AG04449 (cell line): ENCODE measurements at regions not wholly inside any gene's neighbourhood (a gene's known extent, or its start where the extent isn't known, plus 50 kb on each side); places are given as distances from the start of the nearest gene placed in this dataset.

Source experiments
- CTCF ChIA-PET: fragments of 350-600 bp; formaldehyde crosslinking; extraction: SDS; loops from one replicate; lab custom pipeline; 2021; ENCODE audit warnings: antibody characterized with exemption; lab: Yijun Ruan, JAX
- POLR2A ChIA-PET: fragments of 400-600, 350-600 bp; formaldehyde crosslinking; extraction: SDS; loops from one replicate; lab custom pipeline; 2020; ENCODE audit warnings: antibody characterized with exemption, inconsistent platforms; lab: Yijun Ruan, JAX
- DNase-seq: peaks from one replicate; pipeline ENCODE4 v3.0.0-alpha.2; 2010; ENCODE audit warnings: low read depth, low spot score
- H3K4me3 ChIP-seq: 2 replicates; pipeline ENCODE4 v1.5.1; 2011; ENCODE audit warnings: low read depth, mild to moderate bottlenecking, control low read depth, low read length
- CTCF ChIP-seq: IDR thresholded peaks from one replicate; pipeline ENCODE4 v1.5.1; 2011; ENCODE audit warnings: mild to moderate bottlenecking, moderate library complexity, low read length, control low read depth, inconsistent platforms; ENCODE audit not compliant: insufficient read depth; ENCODE audit errors: missing control alignments

- no peak for DNase-seq
- POLR2A ChIA-PET: no interaction called here
- no peak for TF ChIP-seq CTCF
- H3K4me3 ChIP-seq: no peak overlapping the region
- CTCF ChIA-PET: no interaction called here
These were observed 210.4 kb upstream of the PRICKLE1 start for GRCh38 chr12:42799966-42800365.

- ChIA-PET CTCF (interaction anchor here (0.9 kb wide), 1 partner anchor 9 kb away, joined by 3 read pairs; no protein-coding TSS in a partner anchor), POLR2A (interaction anchor here (0.6 to 1.3 kb wide), 2 partner anchors 11 to 13 kb away, joined by 3 to 7 read pairs; no protein-coding TSS in a partner anchor)
- no peak for DNase-seq
- no peak for TF ChIP-seq CTCF
- H3K4me3 ChIP-seq: no peak overlapping the region
These were observed 209.4 kb upstream of the PRICKLE1 start for GRCh38 chr12:42798811-42799438.

GRCh38 chr12:42794806-42795205, 205.3 kb upstream of the PRICKLE1 start:
- no peak for TF ChIP-seq CTCF
- DNase-seq: no peak
- no peak overlapping the region for H3K4me3 ChIP-seq
- ChIA-PET CTCF (no interaction called here), POLR2A (interaction anchor here (1.0 kb wide), 1 partner anchor 15 kb away, joined by 3 read pairs; no protein-coding TSS in a partner anchor)

GRCh38 chr12:42793166-42793565, 203.6 kb upstream of the PRICKLE1 start:
- CTCF ChIA-PET: no interaction called here

GRCh38 chr12:42792265-42792664, 202.7 kb upstream of the PRICKLE1 start:
- DNase-seq: no peak
- ChIA-PET POLR2A (no interaction called here), CTCF (no interaction called here)
- no peak overlapping the region for H3K4me3 ChIP-seq
- TF ChIP-seq CTCF: no peak

More at GRCh38 chr12:42793166-42793565, 203.6 kb upstream of the PRICKLE1 start:
- TF ChIP-seq CTCF: no peak
- DNase-seq: no peak
- POLR2A ChIA-PET: no interaction called here
- H3K4me3 ChIP-seq: no peak overlapping the region

GRCh38 chr12:42791399-42791798, 201.9 kb upstream of the PRICKLE1 start:
- no peak overlapping the region for H3K4me3 ChIP-seq
- TF ChIP-seq CTCF: no peak
- CTCF ChIA-PET: interaction anchor here (1.2 kb wide), 1 partner anchor 309 kb away, joined by 3 read pairs; no protein-coding TSS in a partner anchor
- no peak for DNase-seq
- POLR2A ChIA-PET: no interaction called here
